ENCODE measurements at regions not wholly inside any gene's neighbourhood (a gene's known extent, or its start where the extent isn't known, plus 50 kb on each side); places are given as distances from the start of the nearest gene placed in this dataset.

DNA sequence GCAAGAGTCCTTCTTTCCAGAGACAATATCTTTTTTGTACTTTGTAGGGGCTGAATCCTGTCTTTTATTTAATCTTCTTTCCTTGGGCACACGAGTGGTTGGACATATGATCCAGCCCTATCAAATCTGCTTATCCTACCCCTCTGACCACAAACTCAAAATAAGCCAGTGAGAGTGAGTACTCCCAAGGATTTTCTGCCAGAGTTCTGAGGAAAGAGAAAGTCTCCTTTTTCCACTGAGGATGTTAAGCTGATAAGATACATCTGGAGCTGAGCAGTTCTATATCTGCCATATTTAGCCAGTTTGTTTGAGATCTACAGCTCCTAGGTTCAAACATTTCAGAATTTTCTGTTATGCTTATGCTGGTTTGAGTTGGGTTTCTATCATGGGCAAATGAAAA lies 134.8 kb upstream of the NWD2 start:
- no peak overlapping the region for H3K27ac Mint-ChIP-seq
- ChIA-PET POLR2A (no interaction called here), CTCF (no interaction called here)
- no peaks in the 10 kb centered on the region for H3K36me3 Mint-ChIP-seq (ENCODE audit: low read depth)
- no peak overlapping the region for H3K4me3 Mint-ChIP-seq
- H3K9me3 Mint-ChIP-seq: no peaks in the 10 kb centered on the region
- no peaks in the 10 kb centered on the region for H3K4me1 Mint-ChIP-seq
- intact Hi-C loops (cut with micrococcal nuclease): no loop called here
- no peak for DNase-seq
- ATAC-seq (ENCODE audit: low read depth): no peak
- H3K27me3 Mint-ChIP-seq: no peaks in the 10 kb centered on the region
- TF ChIP-seq, protein P1, sequence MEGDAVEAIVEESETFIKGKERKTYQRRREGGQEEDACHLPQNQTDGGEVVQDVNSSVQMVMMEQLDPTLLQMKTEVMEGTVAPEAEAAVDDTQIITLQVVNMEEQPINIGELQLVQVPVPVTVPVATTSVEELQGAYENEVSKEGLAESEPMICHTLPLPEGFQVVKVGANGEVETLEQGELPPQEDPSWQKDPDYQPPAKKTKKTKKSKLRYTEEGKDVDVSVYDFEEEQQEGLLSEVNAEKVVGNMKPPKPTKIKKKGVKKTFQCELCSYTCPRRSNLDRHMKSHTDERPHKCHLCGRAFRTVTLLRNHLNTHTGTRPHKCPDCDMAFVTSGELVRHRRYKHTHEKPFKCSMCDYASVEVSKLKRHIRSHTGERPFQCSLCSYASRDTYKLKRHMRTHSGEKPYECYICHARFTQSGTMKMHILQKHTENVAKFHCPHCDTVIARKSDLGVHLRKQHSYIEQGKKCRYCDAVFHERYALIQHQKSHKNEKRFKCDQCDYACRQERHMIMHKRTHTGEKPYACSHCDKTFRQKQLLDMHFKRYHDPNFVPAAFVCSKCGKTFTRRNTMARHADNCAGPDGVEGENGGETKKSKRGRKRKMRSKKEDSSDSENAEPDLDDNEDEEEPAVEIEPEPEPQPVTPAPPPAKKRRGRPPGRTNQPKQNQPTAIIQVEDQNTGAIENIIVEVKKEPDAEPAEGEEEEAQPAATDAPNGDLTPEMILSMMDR (IDR thresholded peaks at IDR 0.05): no peak

DNA sequence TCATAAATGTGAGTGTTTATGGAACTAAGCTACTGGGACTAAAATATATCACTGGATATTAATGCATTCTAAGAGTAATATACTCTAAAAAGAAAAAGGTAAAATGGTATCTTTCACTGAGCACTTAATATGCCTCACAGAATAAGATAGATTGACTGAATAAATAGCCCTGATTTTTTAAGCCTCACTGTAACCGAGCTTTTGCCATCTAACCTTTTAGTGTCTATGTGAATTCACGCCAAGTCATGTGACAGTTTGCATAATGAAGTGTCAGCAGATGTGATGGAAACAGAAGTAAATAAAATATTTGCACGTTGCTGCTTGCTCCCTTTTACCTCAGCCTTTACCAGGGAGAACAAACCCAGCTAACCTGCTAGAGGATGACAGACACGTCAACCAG lies 119.7 kb upstream of the NWD2 start:
- no peaks in the 10 kb centered on the region for H3K36me3 Mint-ChIP-seq (ENCODE audit: low read depth)
- ChIA-PET CTCF (no interaction called here), POLR2A (no interaction called here)
- no peak for ATAC-seq (ENCODE audit: low read depth)
- no peaks in the 10 kb centered on the region for H3K4me1 Mint-ChIP-seq
- DNase-seq: no peak
- H3K27me3 Mint-ChIP-seq: no peaks in the 10 kb centered on the region
- TF ChIP-seq, protein P1 (IDR thresholded peaks at IDR 0.05): no peak
- no peaks in the 10 kb centered on the region for H3K9me3 Mint-ChIP-seq
- H3K4me3 Mint-ChIP-seq: no peak overlapping the region
- no peak overlapping the region for H3K27ac Mint-ChIP-seq
- intact Hi-C loops (cut with micrococcal nuclease): no loop called here

DNA sequence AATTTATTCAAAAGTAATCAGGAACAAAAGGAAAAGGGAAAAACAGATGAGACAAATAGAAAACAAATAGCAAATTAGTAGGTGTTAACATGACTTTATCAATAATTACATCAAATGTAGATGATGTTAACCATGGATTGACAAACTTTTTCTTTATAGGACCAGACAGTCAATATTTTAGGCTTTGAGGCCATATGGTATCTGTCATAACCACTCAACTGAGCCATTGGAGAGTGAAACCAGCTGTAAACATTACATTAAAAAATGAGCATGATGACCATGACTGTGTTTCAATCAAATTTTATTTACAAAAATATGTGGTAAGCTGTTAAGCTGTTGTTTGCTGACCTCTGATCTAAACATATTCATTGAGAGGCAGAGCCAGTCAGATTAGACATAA lies 118.5 kb upstream of the NWD2 start:
- ATAC-seq (ENCODE audit: low read depth) (no peak), DNase-seq (no peak)
- Mint-ChIP-seq H3K9me3 (no peaks in the 10 kb centered on the region), H3K27me3 (no peaks in the 10 kb centered on the region), H3K4me3 (no peak overlapping the region), H3K4me1 (no peaks in the 10 kb centered on the region), H3K27ac (no peak overlapping the region), H3K36me3 (ENCODE audit: low read depth) (no peaks in the 10 kb centered on the region)
- TF ChIP-seq, protein P1 (IDR thresholded peaks at IDR 0.05): no peak
- ChIA-PET POLR2A (no interaction called here), CTCF (no interaction called here)
- intact Hi-C loops (cut with micrococcal nuclease): no loop called here

DNA sequence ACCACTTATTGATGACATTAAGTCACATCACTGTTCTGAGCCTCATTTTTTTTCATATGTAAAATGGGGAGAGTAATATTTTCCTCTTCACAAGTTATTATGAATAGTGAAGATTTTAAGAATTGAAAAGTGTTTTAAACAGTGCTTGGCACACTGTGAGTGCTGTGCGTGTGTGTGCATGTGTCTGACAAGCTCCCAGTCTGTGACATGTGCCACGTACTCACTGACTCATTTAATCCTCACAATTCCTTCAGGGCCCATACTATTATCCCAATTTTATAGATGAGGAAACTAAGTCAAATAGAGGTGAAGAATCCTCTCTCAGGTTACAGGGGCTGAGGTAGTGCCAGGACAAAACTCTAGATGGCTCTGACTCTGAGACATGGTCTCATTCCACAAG lies 114.1 kb upstream of the NWD2 start:
- Mint-ChIP-seq H3K27ac (no peak overlapping the region), H3K36me3 (ENCODE audit: low read depth) (no peaks in the 10 kb centered on the region), H3K27me3 (no peaks in the 10 kb centered on the region), H3K9me3 (no peaks in the 10 kb centered on the region), H3K4me1 (no peaks in the 10 kb centered on the region), H3K4me3 (no peak overlapping the region)
- POLR2A ChIA-PET: no interaction called here
- ATAC-seq (ENCODE audit: low read depth) (no peak), DNase-seq (no peak)
- intact Hi-C loops (cut with micrococcal nuclease): no loop called here
- CTCF ChIA-PET: no interaction called here
- TF ChIP-seq, protein P1 (IDR thresholded peaks at IDR 0.05): no peak

DNA sequence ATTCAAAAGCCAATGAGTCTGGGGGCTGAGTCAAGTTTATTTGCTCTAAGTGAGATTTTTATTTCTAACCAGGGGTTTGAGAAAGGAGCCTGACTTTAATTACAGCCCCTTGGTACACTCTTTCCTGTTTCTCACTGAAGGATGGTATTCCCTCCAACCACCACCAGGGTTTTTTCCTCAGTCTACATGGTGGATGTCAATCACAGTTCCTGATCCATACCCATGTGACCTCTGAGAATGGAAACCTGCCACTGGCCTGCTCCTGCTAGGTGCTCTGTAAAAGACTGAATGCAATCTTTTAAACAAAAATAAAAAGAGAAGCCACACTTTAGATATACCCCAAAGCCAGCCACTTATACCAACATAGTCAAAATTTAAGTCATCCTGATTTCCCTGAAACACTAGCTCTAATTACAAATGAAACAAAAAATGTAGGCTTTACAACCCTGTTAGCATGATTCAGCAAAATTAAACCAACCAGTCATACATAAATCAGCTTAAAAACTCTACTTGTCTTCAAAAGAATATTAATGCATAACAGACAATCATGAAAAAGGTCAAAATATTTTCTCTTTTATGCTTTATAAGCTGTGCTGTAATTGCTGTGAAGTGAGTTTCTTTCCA lies 112.1 kb upstream of the NWD2 start:
- ChIA-PET POLR2A (no interaction called here), CTCF (no interaction called here)
- intact Hi-C loops (cut with micrococcal nuclease): no loop called here
- DNase-seq (no peak), ATAC-seq (ENCODE audit: low read depth) (no peak)
- Mint-ChIP-seq H3K27ac (no peak overlapping the region), H3K36me3 (ENCODE audit: low read depth) (no peaks in the 10 kb centered on the region), H3K9me3 (no peaks in the 10 kb centered on the region), H3K27me3 (no peaks in the 10 kb centered on the region), H3K4me3 (no peak overlapping the region), H3K4me1 (no peaks in the 10 kb centered on the region)
- TF ChIP-seq, protein P1 (IDR thresholded peaks at IDR 0.05): no peak

All from activated B cell treated with CpG ODN at 0.5 μM for 24 hours (primary cell).